Pulmonary artery endothelial cell (primary cell): ENCODE measurements at regions not wholly inside any gene's neighbourhood (a gene's known extent, or its start where the extent isn't known, plus 50 kb on each side); places are given as distances from the start of the nearest gene placed in this dataset.

Source experiments
- DNase-seq: peaks from one replicate; pipeline ENCODE4 v3.0.0-alpha.2; 2011; ENCODE audit warnings: low read depth, low spot score

DNA sequence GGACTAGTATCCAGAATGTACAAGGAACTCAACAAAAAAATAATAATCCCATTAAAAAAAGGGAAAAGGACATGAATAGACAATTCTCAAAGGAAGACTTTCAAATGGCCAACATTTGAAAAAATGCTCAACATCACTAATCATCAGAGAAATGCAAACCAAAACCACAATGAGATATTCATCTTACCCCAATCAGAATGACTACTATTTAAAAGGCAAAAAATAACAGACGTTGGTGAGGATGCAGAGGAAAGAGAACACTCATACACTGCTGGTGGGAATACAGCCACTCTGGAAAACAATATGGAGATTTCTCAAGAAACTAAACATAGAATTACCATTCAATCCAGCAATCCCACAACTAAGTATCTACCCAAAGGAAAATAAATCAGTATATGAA is 133.1 kb downstream of the KDR start:
- no peak for DNase-seq

DNA sequence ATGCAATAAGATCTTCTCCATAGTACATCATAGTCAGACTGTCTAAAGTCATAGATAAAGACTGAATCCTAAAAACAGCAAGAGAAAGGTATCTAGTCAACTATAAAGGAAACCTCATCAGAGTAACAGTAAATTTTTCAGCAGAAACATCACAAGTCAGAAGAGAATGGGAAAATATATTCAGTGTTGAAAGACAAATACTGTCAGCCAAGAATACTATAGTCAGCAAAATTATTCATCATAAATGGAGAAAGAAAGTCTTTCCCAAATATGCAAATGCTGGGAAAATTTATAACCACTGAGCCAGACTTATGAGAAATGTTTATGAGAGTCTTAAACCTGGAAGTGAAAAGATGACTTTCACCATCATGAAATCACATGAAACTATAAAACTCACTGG is 136.7 kb downstream of the KDR start:
- DNase-seq: no peak

DNA sequence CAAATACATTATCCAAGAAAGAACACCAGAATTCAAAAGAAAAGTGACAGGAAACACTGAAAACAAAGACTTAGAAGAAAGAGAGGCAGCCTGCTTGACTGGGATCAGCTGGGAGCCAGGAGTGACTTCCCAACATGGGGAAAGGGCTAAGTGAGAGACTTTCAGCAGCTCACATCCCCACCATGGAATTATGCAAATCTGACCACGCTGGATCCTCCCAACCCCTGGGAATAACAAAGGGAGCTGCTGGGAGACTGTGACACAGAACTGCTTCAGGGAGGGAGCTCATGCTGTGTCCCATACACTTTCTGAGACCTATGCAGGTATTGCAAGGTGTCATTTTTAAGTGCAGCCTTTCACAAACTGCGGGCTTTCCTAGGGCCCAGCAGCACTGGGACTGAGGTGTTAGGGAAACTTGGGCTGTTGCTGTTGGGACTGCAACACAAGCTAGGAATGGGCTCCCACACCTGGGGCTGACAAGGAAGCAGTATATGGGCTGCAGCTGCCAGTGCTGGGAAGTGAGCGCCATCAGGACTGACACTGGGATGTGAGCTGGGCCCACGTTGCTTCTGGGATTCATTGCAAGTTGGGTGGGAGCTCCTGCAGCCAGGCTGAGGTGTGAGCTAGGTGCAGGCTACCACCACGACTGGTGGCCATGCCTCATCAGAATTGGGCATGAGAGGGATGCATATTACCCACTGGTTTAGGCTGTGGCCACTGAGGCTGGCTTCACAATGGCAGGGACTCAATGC is 139.1 kb downstream of the KDR start:
- no peak for DNase-seq

- no peak for DNase-seq
These were observed 148.7 kb downstream of the KDR start for GRCh38 chr4:54976682-54977081.

- DNase-seq: no peak
These were observed 149.4 kb downstream of the KDR start for GRCh38 chr4:54976031-54976430.

GRCh38 chr4:54973784-54974183 is 151.6 kb downstream of the KDR start:
- no peak for DNase-seq

DNA sequence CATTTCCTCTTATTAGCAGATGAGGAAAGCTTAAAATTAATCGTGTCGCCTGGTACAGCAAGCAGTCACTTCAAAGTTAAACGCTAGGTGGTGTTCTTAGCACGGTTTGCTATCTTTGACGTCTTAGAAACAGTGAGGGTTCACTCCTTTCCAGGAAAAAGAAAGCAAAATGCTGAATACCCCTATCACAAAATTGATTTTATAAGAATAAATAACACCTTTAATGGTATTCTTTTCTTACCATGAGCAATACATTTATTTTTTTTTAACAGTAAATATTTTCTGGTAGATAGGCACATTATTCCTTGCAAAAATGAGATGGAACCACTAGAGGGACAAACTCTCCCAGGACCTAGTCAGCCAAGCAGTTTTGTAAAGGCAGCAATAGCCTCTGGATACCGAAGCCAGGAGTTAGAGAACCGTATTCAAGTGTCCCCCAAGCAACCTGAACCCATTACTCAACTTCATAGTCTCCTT is 153.9 kb downstream of the KDR start:
- peak; percentile 26 for DNase-seq

- DNase-seq: no peak
These were observed 158.1 kb downstream of the KDR start for GRCh38 chr4:54967289-54967688.

GRCh38 chr4:54961357-54961975 is 163.9 kb downstream of the KDR start:
- DNase-seq: no peak

DNA sequence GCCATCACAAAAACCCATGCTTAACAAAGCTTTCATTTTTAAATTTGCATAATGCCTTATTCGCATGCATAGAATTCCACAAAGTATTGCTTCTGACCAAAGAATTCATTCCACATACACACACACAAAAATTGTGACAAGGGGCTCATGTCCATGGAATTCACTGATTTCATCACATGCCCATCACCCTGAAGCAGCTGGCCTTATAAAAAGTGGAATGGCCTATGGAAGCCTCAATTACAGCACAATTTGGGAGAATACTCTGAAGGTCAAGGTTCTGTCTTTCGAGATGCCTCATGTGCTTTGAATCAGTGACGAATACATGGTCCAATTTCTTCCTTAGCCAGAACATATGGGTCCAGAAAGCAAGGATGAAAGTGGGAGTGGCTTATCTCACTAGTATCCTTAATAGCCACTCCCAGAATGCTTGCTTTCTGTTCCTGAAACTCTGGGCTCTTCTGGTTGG is 165.7 kb downstream of the KDR start:
- DNase-seq: no peak

- no peak for DNase-seq
These were observed 166.3 kb downstream of the KDR start for GRCh38 chr4:54959131-54959530.

GRCh38 chr4:54958236-54958635 is 167.2 kb downstream of the KDR start:
- no peak for DNase-seq

GRCh38 chr4:54954656-54955388 is 170.6 kb downstream of the KDR start:
- DNase-seq: no peak

GRCh38 chr4:54946741-54947140 is 178.7 kb downstream of the KDR start:
- no peak for DNase-seq

- DNase-seq: no peak
These were observed 179.6 kb downstream of the KDR start for GRCh38 chr4:54945838-54946237.

DNA sequence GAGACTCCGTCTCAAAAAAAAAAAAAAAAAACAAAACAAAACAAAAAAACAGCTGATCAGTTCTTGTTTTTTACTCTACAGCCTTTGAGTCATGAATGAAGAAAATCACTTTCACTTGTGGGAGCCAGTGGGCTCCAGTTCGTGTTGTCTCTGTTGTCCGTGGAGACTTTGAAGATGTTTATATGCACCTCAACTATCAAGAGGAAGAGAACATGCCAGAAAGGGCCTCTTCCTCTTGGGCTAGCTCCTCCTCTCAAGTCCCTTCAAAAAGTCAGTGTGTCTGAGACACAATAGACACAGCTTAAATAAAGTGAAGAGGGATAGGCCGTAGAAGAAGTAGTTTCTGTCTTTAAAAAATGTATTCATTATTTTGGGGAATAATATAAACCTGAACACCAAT is 182.7 kb downstream of the KDR start:
- no peak for DNase-seq

- peak; percentile 97 for DNase-seq
These were observed 183.3 kb downstream of the KDR start for GRCh38 chr4:54941994-54942552.

GRCh38 chr4:54940996-54941865 is 184.2 kb downstream of the KDR start:
- DNase-seq: no peak

- DNase-seq: no peak
These were observed 187.9 kb downstream of the KDR start for GRCh38 chr4:54937501-54937900.

DNA sequence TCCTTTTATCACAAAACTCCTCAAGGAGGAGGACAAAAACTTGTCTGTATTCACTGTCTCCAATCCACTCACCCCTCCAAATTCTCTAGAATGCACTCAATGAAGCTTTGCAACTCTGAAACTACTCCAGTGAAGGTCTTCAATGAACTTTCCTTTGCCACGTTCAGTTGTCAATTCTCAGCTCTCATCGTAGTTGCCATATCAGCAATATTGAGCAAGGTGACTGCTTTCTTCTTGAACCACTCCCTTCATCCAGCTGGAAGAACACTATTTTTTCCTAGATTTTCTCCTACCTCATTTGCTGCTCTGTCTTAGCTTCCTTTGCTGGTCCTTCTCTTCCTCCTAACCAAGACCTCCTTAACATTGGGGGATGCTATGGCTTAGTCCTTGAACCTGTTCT is 191.8 kb downstream of the KDR start:
- no peak for DNase-seq

GRCh38 chr4:54930226-54930625 is 195.2 kb downstream of the KDR start:
- peak; percentile 97 for DNase-seq
